Activated T-cell treated with anti-CD3 and anti-CD28 coated beads, Interleukin-2, amount 50 U/mL, for 72 hours (primary cell): ENCODE measurements at regions not wholly inside any gene's neighbourhood (a gene's known extent, or its start where the extent isn't known, plus 50 kb on each side); places are given as distances from the start of the nearest gene placed in this dataset.

Experiments
- ATAC-seq, 2 donors: fragments of 150-1000 bp; cut with Tn5 transposase; replicated peaks in 1 of 2; 2 replicates each; pipeline ENCODE4 v1.10.0; 2021; ENCODE audit warnings: moderate library complexity in 2 of 2, mild to moderate bottlenecking in 1 of 2
- DNase-seq, 2 donors: peaks; one replicate each; pipeline ENCODE4 v3.0.0; 2021 to 2022; ENCODE audit warnings: mixed read lengths in 1 of 2
- H3K27ac Mint-ChIP-seq: one replicate; pipeline ENCODE4 v1.8.0; 2022; ENCODE audit warnings: mild to moderate bottlenecking, moderate library complexity, mixed read lengths
- H3K27me3 Mint-ChIP-seq: one replicate; pipeline ENCODE4 v1.8.0; 2022; ENCODE audit warnings: low read depth, mixed read lengths
- H3K36me3 Mint-ChIP-seq, 2 donors: one replicate each; pipeline ENCODE4 v1.8.0; 2022; ENCODE audit warnings: mixed read lengths in 2 of 2, mild to moderate bottlenecking in 1 of 2; ENCODE audit not compliant: insufficient read depth in 2 of 2
- H3K4me1 Mint-ChIP-seq: one replicate; pipeline ENCODE4 v1.8.0; 2022; ENCODE audit warnings: low read depth, mixed read lengths
- H3K4me3 Mint-ChIP-seq, 2 donors: one replicate each; pipeline ENCODE4 v1.8.0; 2022; ENCODE audit warnings: mild to moderate bottlenecking in 2 of 2, mixed read lengths in 2 of 2, moderate library complexity in 2 of 2
- H3K9me3 Mint-ChIP-seq, 2 donors: one replicate each; pipeline ENCODE4 v1.8.0; 2022; ENCODE audit warnings: mixed read lengths in 2 of 2

DNA sequence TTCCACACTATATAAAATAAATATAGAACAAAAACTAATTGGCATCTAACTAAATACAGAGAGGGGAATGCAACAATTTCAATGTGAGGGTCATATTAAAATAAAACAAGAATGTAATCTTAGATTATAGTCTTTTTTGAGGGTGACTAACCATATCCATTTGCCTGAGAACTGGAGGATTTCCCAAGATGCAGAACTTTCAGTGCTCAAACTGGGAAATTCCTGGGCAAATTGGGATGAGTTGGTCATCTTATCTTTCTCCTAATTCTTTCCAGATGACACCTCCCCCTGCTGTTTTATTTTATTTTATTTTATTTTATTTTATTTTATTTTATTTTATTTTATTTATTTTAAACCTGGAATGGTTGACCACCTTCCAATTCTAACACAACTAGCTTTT, 846.2 kb downstream of the SLC4A3 start:
- Mint-ChIP-seq H3K27me3 (no peaks in the 10 kb centered on the region), H3K4me1 (no peaks in the 10 kb centered on the region), H3K9me3 (no peaks in the 10 kb centered on the region), H3K27ac (no peak overlapping the region), H3K4me3 (no peak overlapping the region), H3K36me3 (no peaks in the 10 kb centered on the region)
- ATAC-seq (no peak), DNase-seq (no peak)

DNA sequence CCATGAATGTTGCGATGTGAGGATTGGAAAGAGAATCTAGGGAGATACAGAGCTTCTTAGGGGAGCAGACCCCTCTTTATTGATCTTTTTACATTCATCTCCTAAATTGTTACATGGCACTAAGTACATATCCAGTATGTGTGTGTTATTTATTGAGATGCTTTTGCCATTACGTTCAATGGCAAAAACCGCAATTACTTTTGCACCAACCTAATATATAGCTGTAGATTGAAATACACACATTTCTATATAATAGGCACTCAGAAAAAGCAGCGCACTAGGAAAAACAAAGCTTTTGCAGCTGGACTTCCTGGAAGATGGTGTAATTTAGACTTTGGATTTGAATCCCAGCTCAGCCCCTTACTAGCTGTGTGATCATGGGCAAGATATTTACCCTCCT, 849.4 kb downstream of the SLC4A3 start:
- ATAC-seq (no peak), DNase-seq (no peak)
- no peaks in the 10 kb centered on the region for H3K27me3 Mint-ChIP-seq
- H3K4me3 Mint-ChIP-seq: no peak overlapping the region
- H3K27ac Mint-ChIP-seq: no peak overlapping the region
- H3K36me3 Mint-ChIP-seq: no peaks in the 10 kb centered on the region
- H3K9me3 Mint-ChIP-seq: peaks cover 0 to 2% of the 10 kb centered on the region in 2 donors
- no peaks in the 10 kb centered on the region for H3K4me1 Mint-ChIP-seq

DNA sequence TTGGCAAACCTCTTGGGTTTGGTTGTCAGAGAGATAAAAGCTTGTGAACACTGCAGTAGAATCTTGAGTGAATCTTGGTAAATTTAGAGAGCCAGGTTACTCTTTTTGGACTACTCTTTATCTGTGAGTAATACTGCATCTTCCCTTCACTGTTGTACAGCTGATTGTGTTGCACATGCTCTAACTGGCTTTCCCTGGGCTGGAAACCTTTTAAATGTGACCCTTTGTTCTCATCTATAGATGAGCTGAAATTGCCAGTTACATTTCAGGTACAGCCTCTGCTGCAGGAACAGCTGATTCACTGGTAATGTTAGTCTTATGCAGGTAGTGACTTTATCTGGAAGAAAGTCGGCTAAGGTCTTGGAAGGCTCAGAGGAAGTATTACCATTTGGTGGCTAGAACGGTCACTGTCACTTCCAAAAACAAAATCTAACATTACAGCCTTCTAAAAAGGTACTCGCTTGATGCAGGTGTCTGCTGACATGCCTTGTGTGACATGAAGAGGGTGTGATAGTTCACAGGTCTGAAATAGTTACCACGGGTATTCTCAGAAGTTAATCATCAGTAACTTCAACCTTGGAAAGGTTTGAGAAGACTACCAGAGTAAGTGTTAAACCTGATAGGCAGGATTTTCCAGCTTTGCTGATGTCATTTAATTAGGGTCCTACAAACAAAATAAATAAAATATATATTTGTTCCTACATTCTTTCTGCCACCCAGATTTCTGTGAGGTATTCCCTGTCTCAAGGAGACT, 851.1 kb downstream of the SLC4A3 start:
- H3K4me1 Mint-ChIP-seq: no peaks in the 10 kb centered on the region
- no peak overlapping the region for H3K4me3 Mint-ChIP-seq
- no peaks in the 10 kb centered on the region for H3K36me3 Mint-ChIP-seq
- peaks cover 0 to 5% of the 10 kb centered on the region in 2 donors for H3K9me3 Mint-ChIP-seq
- no peak for ATAC-seq
- H3K27ac Mint-ChIP-seq: no peak overlapping the region
- no peaks in the 10 kb centered on the region for H3K27me3 Mint-ChIP-seq
- DNase-seq: no peak

DNA sequence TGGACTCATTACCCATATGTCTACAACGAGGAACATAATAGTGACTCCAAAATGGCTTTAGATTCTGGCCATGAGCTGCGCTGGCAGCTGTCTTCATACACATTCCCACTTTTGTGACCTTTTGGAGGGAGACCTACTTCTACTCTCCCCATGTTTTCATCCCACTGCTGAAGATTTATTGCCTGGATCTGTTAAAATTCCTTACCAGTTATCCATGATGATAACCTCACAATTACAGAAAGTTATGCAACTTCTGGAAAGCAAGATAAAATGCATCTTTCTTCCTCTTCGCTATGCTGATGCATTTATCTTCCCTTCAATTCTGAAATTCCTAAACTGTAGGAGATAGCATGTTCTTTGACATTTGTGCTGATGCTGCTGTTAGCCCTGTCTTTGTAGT, 855.3 kb downstream of the SLC4A3 start:
- ATAC-seq: no peak
- Mint-ChIP-seq H3K27me3 (peaks cover 7% of the 10 kb centered on the region), H3K36me3 (no peaks in the 10 kb centered on the region), H3K9me3 (peaks cover 3 to 8% of the 10 kb centered on the region in 2 donors), H3K4me1 (no peaks in the 10 kb centered on the region), H3K27ac (no peak overlapping the region), H3K4me3 (no peak overlapping the region)
- DNase-seq: no peak

DNA sequence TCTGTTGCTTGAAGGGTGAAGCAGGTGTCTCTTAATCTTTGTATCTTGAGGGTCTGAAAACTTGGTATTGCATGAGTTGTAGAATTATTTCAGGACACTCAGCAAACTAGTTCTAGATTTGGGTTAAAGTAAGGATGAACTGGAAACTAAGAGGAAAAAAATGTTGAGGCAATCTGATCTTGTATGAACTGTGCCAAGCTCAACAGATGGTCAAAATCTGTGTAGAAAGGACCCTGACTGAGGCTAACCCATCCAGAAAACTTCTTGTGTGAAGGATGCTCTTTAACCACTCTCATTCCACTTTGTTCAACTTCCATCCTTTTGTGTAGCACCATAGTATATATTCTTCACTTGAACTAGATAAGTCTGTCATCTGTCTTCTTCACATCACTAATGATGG, 861.7 kb downstream of the SLC4A3 start:
- no peaks in the 10 kb centered on the region for H3K4me1 Mint-ChIP-seq
- H3K4me3 Mint-ChIP-seq: no peak overlapping the region
- peaks cover 0 to 3% of the 10 kb centered on the region in 2 donors for H3K9me3 Mint-ChIP-seq
- H3K36me3 Mint-ChIP-seq: no peaks in the 10 kb centered on the region
- peaks cover under 1% of the 10 kb centered on the region for H3K27me3 Mint-ChIP-seq
- ATAC-seq (no peak), DNase-seq (no peak)
- no peak overlapping the region for H3K27ac Mint-ChIP-seq

DNA sequence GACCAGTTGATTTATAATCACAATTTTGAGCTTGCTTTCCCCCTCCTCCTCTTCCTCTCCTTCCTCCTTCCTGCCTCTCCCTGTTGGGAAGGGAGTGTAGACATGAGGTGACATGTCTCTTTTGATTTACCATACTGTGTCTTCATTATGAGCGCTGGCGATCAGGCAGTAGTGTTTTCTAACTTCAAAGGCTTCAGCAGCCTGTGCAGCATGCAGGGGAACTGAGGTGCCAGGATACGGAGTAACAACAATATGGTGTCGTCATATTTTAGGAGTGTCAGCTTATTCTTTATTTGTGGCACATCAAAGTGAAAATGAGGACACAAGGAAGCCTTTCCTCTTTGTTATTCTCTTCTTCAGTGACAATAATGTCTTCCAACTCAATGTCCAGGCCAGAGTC, 864.2 kb downstream of the SLC4A3 start:
- Mint-ChIP-seq H3K4me3 (no peak overlapping the region), H3K4me1 (no peaks in the 10 kb centered on the region), H3K27me3 (no peaks in the 10 kb centered on the region), H3K27ac (no peak overlapping the region), H3K9me3 (peaks cover 0 to 1% of the 10 kb centered on the region in 2 donors), H3K36me3 (no peaks in the 10 kb centered on the region)
- DNase-seq: no peak
- ATAC-seq: no peak

DNA sequence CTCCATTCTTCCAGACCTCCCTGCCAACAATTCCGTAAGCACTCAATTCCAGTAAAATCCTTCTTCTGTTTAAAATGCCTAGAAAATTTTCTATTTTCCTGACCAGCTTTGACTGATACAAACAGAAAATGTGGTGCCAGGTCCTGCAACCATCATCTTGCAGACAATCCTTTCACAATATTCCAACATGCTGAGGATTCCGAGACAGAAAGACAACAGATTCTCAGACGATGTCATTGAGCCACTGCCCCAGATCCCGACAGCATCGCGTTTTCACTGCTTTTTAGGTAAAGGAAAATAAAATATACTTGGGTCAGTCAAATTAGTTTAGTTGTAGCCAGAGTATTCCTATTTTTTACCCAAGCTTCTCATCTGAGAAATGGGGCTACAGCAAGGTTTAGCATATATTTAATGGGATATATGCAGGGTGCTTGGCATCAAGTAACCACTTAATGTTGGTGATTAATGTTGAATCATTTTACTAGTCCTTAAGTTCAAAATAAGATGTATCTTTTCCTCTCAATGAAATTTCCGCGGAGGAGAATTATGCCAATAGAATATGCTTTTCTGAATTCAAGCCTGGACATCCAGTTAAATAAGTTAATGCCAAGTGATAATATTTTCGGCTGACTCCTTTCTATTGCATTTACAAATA, 866.6 kb downstream of the SLC4A3 start:
- H3K36me3 Mint-ChIP-seq: no peaks in the 10 kb centered on the region
- H3K27me3 Mint-ChIP-seq: no peaks in the 10 kb centered on the region
- H3K4me1 Mint-ChIP-seq: no peaks in the 10 kb centered on the region
- ATAC-seq (no peak), DNase-seq (no peak)
- H3K27ac Mint-ChIP-seq: no peak overlapping the region
- H3K9me3 Mint-ChIP-seq: peaks cover 0 to 5% of the 10 kb centered on the region in 2 donors
- H3K4me3 Mint-ChIP-seq: no peak overlapping the region

DNA sequence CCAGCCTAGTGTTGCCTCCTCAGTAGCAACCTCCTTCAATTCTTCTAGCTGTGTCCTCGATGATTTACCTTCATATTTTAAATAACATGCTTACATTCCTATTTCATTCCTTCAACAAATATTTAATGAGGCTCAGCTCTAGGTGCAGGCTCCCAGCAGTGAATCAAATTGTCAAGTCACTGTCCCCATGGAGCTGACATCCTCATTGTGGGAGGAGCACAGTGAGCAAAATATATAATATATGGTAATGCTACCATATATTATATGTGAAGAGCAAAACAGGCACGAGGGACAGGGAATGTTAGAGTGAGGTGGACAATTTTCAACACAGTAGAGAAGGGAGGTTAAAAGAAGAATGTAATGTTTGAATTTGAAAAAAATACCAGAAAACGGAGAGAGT, 869.1 kb downstream of the SLC4A3 start:
- peaks cover 0 to 8% of the 10 kb centered on the region in 2 donors for H3K9me3 Mint-ChIP-seq
- no peaks in the 10 kb centered on the region for H3K4me1 Mint-ChIP-seq
- ATAC-seq: no peak
- H3K27ac Mint-ChIP-seq: no peak overlapping the region
- H3K4me3 Mint-ChIP-seq: no peak overlapping the region
- no peaks in the 10 kb centered on the region for H3K27me3 Mint-ChIP-seq
- no peak for DNase-seq
- no peaks in the 10 kb centered on the region for H3K36me3 Mint-ChIP-seq

DNA sequence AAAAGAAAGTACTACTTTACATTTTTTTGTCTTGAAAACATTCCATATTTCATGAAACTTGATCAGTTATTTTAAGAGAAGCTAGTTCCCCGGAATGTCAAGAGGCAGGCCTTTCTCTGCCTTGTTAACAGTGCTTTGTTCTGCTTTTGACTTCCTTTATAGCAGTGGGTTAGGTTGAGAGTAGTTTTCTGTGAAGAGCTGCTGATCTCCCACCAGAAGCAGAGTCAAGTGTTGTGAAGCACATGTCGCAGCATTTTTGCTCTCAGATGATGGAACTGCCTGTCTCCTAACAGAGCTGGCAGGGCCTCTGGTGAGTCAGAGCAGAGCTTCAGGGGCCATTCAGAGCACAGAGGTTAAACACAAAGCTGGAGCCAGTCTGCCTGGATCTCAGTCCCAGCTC, 871.8 kb downstream of the SLC4A3 start:
- no peaks in the 10 kb centered on the region for H3K4me1 Mint-ChIP-seq
- H3K9me3 Mint-ChIP-seq: peaks cover 2 to 10% of the 10 kb centered on the region in 2 donors
- H3K36me3 Mint-ChIP-seq: no peaks in the 10 kb centered on the region
- H3K27me3 Mint-ChIP-seq: no peaks in the 10 kb centered on the region
- DNase-seq (no peak), ATAC-seq (peak in 1 of 2 donors; percentile 26)
- no peak overlapping the region for H3K27ac Mint-ChIP-seq
- no peak overlapping the region for H3K4me3 Mint-ChIP-seq

DNA sequence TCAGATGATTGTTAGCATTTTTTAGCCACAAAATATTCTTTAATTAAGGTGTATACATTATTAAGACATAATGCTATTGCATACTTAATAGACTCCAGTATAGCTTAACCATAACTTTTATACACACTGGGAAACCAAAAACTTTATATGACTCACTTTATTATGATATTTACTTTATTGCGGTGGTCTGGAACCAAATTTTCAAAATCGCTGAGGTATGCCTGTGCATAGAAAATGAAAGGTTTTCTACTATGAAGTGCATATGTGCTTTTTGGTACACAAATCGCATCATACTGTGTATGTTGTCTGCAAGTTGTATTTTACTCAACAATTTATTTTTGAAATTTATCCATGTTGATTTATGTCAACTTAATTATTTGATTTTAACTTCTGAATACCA, 875.1 kb downstream of the SLC4A3 start:
- peaks cover 2 to 6% of the 10 kb centered on the region in 2 donors for H3K9me3 Mint-ChIP-seq
- no peak overlapping the region for H3K4me3 Mint-ChIP-seq
- DNase-seq (no peak), ATAC-seq (no peak)
- H3K4me1 Mint-ChIP-seq: no peaks in the 10 kb centered on the region
- no peaks in the 10 kb centered on the region for H3K36me3 Mint-ChIP-seq
- no peak overlapping the region for H3K27ac Mint-ChIP-seq
- no peaks in the 10 kb centered on the region for H3K27me3 Mint-ChIP-seq

DNA sequence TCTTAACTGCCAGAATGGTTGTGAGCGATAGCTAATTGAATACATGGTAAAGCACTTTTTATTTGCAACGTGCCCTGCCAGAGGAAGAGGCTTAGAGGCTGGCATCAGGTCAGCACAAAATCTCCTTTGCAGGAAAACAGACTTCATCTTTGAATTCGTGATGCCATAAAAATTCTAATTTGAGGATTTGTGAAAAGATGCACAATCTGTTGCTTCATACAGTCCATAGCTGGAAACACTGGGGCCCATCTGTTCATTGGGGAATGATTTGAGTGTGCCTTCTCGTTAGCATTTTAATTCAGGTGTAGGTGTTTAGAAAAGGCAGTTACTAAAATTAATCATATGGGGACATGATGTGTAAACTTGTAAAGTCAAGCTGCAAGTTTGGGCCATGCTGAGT, 876.0 kb downstream of the SLC4A3 start:
- Mint-ChIP-seq H3K9me3 (peaks cover 2 to 6% of the 10 kb centered on the region in 2 donors), H3K27ac (no peak overlapping the region), H3K36me3 (no peaks in the 10 kb centered on the region), H3K27me3 (no peaks in the 10 kb centered on the region), H3K4me3 (no peak overlapping the region), H3K4me1 (no peaks in the 10 kb centered on the region)
- DNase-seq (no peak), ATAC-seq (no peak)

DNA sequence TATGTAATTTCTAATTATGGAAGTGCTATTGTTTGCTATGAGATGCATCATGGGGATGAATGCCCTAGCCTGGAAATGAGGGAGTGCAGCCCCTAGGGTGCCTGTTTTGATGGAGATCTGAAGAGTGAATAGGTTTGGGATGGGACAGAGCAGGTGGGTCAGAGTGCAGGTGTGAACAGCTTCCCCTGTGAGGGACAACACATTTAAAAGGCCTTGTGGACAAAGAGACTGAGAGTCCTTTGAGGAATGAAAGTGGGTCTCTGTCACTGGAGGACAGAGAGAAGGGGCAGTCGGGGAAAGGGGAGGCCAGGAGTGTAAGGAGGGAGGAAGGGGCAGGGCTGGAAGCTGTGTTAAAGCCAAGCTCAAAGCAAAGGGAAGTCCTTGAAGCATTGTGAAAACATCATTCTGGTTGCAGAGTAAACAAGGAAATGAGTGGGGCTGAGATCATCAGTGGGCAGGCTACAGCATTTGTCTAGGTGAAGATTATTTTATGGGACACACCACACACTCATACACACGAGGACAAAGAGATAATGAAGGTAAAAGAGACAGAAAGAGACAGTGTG, 877.6 kb downstream of the SLC4A3 start:
- H3K36me3 Mint-ChIP-seq: no peaks in the 10 kb centered on the region
- H3K9me3 Mint-ChIP-seq: peaks cover 2 to 6% of the 10 kb centered on the region in 2 donors
- no peak for DNase-seq

DNA sequence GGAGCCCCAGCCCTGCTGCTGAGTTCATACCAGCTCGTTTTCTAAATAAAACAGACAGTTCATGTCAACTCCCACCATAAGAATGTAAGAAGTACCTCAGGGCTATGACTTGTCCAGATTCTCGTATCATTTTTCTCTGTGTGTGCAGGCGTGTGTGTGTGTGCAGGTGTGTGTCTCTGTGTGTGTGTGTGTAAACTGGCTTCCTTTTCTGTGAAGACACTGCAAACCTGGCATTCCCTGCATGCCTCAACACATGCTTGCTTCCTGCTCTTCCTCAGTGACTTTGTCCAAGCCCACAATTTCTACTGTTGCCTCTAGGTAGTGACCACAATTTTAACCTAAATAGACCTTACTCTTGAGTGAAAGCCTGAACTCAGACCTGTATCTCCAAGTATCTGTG, 879.0 kb downstream of the SLC4A3 start:
- Mint-ChIP-seq H3K27ac (no peak overlapping the region), H3K27me3 (no peaks in the 10 kb centered on the region), H3K4me1 (no peaks in the 10 kb centered on the region), H3K36me3 (no peaks in the 10 kb centered on the region), H3K4me3 (no peak overlapping the region), H3K9me3 (peaks cover 2 to 3% of the 10 kb centered on the region in 2 donors)
- ATAC-seq: no peak
- no peak for DNase-seq

More for the DNA sequence above, 877.6 kb downstream of the SLC4A3 start:
- H3K4me1 Mint-ChIP-seq: no peaks in the 10 kb centered on the region
- no peak overlapping the region for H3K27ac Mint-ChIP-seq
- ATAC-seq: no peak
- H3K27me3 Mint-ChIP-seq: no peaks in the 10 kb centered on the region
- no peak overlapping the region for H3K4me3 Mint-ChIP-seq
